ENCODE measurements at regions not wholly inside any gene's neighbourhood (a gene's known extent, or its start where the extent isn't known, plus 50 kb on each side); places are given as distances from the start of the nearest gene placed in this dataset.

GRCh38 chr4:67397931-67398330, 147.4 kb downstream of the CENPC start:
- TF ChIP-seq CTCF (conservative IDR thresholded peaks at IDR 0.05 in 1 of 2, IDR thresholded peaks at IDR 0.05 in 1 of 2; ENCODE audit: extremely low read depth in 1 of 2, insufficient read depth in 1 of 2, low read depth in 1 of 2, low read length in 2 of 2) (no peak), EZH2 (IDR thresholded peaks at IDR 0.05; ENCODE audit: borderline replicate concordance, low read length) (no peak)
